ENCODE measurements at regions not wholly inside any gene's neighbourhood (a gene's known extent, or its start where the extent isn't known, plus 50 kb on each side); places are given as distances from the start of the nearest gene placed in this dataset.
"Not testable (repeated sequence)": the region's sequence is repeated elsewhere in the genome, so short reads cannot be mapped to it uniquely, and the experiment has no call there.

DNA sequence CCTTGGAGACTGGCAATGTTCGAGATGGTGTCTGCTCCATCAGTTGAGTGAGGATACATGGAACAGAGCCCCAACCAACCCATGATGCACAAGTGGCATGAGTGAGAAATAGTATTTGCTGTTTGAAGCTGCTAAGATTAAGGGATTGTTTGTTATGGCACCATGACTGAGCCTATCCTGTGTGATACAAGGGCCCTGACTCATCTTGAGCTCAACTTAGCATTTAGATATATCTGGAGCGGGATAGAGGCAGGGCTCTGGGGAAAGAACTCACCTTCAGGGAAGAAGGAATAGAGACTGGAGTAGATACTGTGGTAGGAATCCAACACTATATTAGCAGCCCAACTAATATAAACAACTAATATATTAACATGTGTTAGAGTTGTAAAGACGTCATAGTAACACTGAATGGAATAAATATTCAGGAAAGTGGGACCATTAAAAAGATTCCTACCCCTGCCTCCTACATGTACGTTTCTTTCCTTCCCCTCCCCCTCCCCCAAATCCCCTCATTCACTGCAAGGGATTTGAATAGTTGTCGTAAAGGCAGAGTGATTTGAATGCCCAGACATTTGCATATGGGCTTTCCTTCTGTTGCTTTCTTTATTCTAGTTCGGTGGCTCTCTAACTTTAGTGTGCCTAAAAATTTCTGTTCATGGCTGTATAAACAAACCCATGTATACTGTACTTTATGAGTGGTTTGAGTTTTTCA, 106.6 kb upstream of the POU3F1 start:
- no peak overlapping the region for H3K4me3 ChIP-seq
- peak overlapping the region; percentile 63 for H3K27ac ChIP-seq
- H3K27me3 ChIP-seq (ENCODE audit: insufficient read depth in 3 of 3, low read length in 2 of 3) = peaks cover 0 to 3% (median 0%) of the 10 kb centered on the region in 3 donors
- peaks cover 3% of the 10 kb centered on the region for H3K4me1 ChIP-seq
- DNase-seq (no peak), ATAC-seq (peak in 1 of 4 donors; percentile 43)
- H3K9me3 ChIP-seq = no peaks in the 10 kb centered on the region
- TF ChIP-seq, protein P1, sequence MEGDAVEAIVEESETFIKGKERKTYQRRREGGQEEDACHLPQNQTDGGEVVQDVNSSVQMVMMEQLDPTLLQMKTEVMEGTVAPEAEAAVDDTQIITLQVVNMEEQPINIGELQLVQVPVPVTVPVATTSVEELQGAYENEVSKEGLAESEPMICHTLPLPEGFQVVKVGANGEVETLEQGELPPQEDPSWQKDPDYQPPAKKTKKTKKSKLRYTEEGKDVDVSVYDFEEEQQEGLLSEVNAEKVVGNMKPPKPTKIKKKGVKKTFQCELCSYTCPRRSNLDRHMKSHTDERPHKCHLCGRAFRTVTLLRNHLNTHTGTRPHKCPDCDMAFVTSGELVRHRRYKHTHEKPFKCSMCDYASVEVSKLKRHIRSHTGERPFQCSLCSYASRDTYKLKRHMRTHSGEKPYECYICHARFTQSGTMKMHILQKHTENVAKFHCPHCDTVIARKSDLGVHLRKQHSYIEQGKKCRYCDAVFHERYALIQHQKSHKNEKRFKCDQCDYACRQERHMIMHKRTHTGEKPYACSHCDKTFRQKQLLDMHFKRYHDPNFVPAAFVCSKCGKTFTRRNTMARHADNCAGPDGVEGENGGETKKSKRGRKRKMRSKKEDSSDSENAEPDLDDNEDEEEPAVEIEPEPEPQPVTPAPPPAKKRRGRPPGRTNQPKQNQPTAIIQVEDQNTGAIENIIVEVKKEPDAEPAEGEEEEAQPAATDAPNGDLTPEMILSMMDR (IDR thresholded peaks at IDR 0.05) = no peak
- whole genome bisulfite sequencing, 3 donors = 60 to 66% (median 64%) methylated on average over 6 of the region's 6 CpGs
- intact Hi-C loops (cut with DNase I) = no loop called here
- H3K36me3 ChIP-seq (ENCODE audit: insufficient read depth in 1 of 2, low read depth in 1 of 2) = no peaks in the 10 kb centered on the region

DNA sequence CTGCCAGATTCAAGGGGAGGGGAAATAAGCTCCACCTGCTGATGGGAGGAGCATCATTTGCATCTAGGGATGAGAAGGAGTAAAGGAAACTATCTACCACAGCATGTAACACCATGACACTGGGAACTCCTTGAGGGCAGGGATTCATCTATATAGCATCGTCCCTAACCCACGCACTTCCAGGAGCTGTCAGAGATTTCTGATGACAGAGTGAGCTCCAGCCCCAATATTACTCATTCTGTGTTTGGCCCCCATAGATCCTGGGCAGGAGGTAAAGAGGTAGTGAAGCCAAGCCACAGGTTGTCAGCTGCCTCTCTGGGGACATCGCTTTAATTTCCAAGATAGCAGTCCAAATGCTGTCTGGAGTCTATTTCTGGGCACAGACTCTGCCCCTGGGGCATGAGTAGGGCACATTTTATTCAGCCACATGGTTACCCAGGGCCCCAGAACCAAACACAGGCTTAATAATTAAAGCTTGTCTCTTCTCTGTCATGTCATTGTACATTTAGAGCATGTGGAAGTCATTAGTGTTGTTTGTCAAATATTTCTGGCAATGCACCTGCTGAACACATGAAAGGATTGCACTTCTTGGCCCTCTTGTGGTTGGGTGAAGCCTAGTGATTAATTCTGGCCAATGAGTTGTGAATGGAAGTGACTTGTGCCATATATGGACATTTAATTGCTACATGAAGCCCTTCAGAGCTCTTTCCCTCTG, 105.9 kb upstream of the POU3F1 start:
- DNase-seq (no peak), ATAC-seq (peak; percentile 71 to 81 (median 76))
- TF ChIP-seq, protein P1 (IDR thresholded peaks at IDR 0.05) = peak; percentile 29
- WGBS, 3 donors = 66 to 82% (median 67%) methylated on average over 3 of the region's 3 CpGs
- intact Hi-C loops (cut with DNase I) = no loop called here
- Histone ChIP-seq H3K9me3 (no peaks in the 10 kb centered on the region), H3K27ac (peak overlapping the region; percentile 63), H3K4me1 (peaks cover 3% of the 10 kb centered on the region), H3K4me3 (no peak overlapping the region), H3K36me3 (ENCODE audit: insufficient read depth in 1 of 2, low read depth in 1 of 2) (no peaks in the 10 kb centered on the region), H3K27me3 (ENCODE audit: insufficient read depth in 3 of 3, low read length in 2 of 3) (peaks cover 0 to 3% (median 0%) of the 10 kb centered on the region in 3 donors)

DNA sequence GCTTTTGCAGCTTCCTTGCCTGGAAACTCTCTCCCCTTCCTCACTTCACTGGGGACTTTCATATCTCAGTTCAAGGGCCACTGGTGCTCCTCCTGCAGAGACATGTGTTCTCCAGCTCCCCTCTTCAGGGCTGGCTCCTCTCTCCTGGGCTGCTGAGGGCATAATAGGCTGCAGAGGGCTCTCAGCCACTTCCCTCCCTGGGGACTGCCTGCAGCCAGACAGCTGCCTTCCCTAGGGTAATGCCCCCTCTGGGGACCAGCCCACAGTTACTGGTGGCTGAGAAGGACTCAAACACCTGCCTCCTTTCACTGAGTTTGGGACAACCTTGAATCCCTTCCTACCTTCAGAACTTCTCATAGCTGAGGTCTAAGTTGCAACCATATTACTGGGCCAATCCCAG, 104.8 kb upstream of the POU3F1 start:
- Histone ChIP-seq H3K36me3 (ENCODE audit: insufficient read depth in 1 of 2, low read depth in 1 of 2) (no peaks in the 10 kb centered on the region), H3K27ac (no peak overlapping the region), H3K27me3 (ENCODE audit: insufficient read depth in 3 of 3, low read length in 2 of 3) (peaks cover 0 to 3% (median 0%) of the 10 kb centered on the region in 3 donors), H3K4me1 (peaks cover 3% of the 10 kb centered on the region), H3K4me3 (no peak overlapping the region), H3K9me3 (no peaks in the 10 kb centered on the region)
- DNase-seq = no peak
- intact Hi-C loops (cut with DNase I) = no loop called here
- ATAC-seq = no peak
- TF ChIP-seq, protein P1 (IDR thresholded peaks at IDR 0.05) = no peak

DNA sequence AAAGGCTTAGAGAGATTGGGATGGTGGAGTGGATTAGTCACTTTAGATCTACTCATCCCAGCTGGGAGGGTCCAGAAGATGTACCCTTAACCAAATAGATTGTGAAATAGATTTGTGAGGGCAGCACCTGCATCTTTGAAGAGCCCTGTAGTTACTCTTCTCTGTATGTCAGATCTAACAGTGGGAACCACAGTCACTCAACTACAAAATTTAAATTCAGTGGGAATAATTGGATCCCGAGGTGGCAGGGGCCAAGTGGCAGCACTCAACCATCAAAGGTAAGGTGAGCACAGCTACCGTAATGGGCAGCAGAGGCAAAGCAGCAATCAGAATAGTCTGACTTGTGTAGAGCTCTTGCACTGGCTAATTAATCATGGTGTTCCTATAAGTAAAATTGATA, 99.5 kb upstream of the POU3F1 start:
- H3K9me3 ChIP-seq; H3K27me3 ChIP-seq (ENCODE audit: insufficient read depth in 3 of 3, low read length in 2 of 3); H3K36me3 ChIP-seq (ENCODE audit: insufficient read depth in 1 of 2, low read depth in 1 of 2); H3K4me3 ChIP-seq; intact Hi-C loops (cut with DNase I); H3K4me1 ChIP-seq; H3K27ac ChIP-seq; ATAC-seq; DNase-seq: not testable (repeated sequence)
- WGBS, 3 donors = 71 to 80% (median 78%) methylated on average over 2 of the region's 2 CpGs

DNA sequence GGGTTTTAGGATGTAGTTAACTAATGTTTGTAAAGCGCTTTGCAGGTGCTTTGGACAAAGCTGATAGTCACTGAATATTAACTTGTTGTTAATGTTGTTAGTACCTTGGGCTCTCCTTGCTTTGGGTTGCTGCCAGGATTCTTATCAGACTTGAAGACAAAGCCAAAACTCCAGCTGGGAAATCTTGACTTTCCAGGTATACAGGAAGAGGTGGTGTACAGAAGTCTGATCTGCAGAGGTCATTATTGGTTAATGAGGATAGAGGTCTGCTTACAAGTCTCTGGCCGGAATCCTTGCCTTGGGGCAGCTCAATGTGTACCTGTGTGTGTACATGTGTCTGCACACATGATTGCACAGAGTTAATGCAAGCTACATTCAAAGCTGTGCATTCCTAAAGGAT, 96.0 kb upstream of the POU3F1 start:
- ATAC-seq (no peak), DNase-seq (no peak)
- WGBS, 3 donors = 86 to 94% (median 89%) methylated on average over 2 of the region's 2 CpGs
- TF ChIP-seq, protein P1 (IDR thresholded peaks at IDR 0.05) = no peak
- Histone ChIP-seq H3K27ac (no peak overlapping the region), H3K9me3 (no peaks in the 10 kb centered on the region), H3K27me3 (ENCODE audit: insufficient read depth in 3 of 3, low read length in 2 of 3) (peaks cover 0 to 1% (median 0%) of the 10 kb centered on the region in 3 donors), H3K36me3 (ENCODE audit: insufficient read depth in 1 of 2, low read depth in 1 of 2) (no peaks in the 10 kb centered on the region), H3K4me1 (peaks cover 12% of the 10 kb centered on the region), H3K4me3 (no peak overlapping the region)
- intact Hi-C loops (cut with DNase I) = no loop called here

Measured in psoas muscle (tissue), 7 donors.